ENCODE measurements at regions not wholly inside any gene's neighbourhood (a gene's known extent, or its start where the extent isn't known, plus 50 kb on each side); places are given as distances from the start of the nearest gene placed in this dataset.

DNA sequence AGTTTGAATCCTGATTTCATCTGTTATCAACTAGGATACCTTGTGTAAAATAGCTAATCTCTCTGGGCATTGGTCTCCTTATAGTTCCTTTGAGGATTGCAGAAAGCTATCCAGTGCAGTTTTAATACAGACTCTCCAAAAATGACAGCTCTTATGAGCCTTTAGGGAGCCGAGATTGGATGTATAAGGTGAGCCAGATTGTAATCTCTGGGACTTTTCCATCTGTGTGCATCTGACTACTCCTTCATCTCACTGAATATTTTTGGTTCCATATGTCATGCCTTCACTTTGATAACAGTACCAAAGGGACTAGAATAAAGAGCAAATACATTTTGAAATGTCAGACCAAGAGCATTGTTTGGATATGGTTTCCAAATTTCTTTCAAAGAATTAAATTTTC, 367.2 kb downstream of the TMEM232 start:
- TF ChIP-seq CTCF (conservative IDR thresholded peaks at IDR 0.05; ENCODE audit: low read depth in 2 of 2), result no peak
- TF ChIP-seq POLR2AphosphoS5 (IDR thresholded peaks at IDR 0.05; ENCODE audit: low read depth), result no peak
- TF ChIP-seq EZH2phosphoT487 (IDR thresholded peaks at IDR 0.05; ENCODE audit: unreplicated experiment), result no peak
- no peak for TF ChIP-seq JUNB (IDR thresholded peaks at IDR 0.05; ENCODE audit: unreplicated experiment)
- no peak for TF ChIP-seq EZH2 (IDR thresholded peaks at IDR 0.05; ENCODE audit: low read depth, unreplicated experiment)
- no peak for TF ChIP-seq STAT1 (IDR thresholded peaks at IDR 0.05; ENCODE audit: unreplicated experiment)
- TF ChIP-seq, protein P1, sequence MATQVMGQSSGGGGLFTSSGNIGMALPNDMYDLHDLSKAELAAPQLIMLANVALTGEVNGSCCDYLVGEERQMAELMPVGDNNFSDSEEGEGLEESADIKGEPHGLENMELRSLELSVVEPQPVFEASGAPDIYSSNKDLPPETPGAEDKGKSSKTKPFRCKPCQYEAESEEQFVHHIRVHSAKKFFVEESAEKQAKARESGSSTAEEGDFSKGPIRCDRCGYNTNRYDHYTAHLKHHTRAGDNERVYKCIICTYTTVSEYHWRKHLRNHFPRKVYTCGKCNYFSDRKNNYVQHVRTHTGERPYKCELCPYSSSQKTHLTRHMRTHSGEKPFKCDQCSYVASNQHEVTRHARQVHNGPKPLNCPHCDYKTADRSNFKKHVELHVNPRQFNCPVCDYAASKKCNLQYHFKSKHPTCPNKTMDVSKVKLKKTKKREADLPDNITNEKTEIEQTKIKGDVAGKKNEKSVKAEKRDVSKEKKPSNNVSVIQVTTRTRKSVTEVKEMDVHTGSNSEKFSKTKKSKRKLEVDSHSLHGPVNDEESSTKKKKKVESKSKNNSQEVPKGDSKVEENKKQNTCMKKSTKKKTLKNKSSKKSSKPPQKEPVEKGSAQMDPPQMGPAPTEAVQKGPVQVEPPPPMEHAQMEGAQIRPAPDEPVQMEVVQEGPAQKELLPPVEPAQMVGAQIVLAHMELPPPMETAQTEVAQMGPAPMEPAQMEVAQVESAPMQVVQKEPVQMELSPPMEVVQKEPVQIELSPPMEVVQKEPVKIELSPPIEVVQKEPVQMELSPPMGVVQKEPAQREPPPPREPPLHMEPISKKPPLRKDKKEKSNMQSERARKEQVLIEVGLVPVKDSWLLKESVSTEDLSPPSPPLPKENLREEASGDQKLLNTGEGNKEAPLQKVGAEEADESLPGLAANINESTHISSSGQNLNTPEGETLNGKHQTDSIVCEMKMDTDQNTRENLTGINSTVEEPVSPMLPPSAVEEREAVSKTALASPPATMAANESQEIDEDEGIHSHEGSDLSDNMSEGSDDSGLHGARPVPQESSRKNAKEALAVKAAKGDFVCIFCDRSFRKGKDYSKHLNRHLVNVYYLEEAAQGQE (IDR thresholded peaks at IDR 0.05; ENCODE audit: unreplicated experiment), result no peak
- TF ChIP-seq ZNF331 (CRISPR knock-in tag; IDR thresholded peaks at IDR 0.05; ENCODE audit: low read depth), result no peak
- no peak for TF ChIP-seq NANOG (IDR thresholded peaks at IDR 0.05; ENCODE audit: borderline replicate concordance)

All from GM23338 (cell line).